NT2/D1 (cell line): ENCODE measurements at regions not wholly inside any gene's neighbourhood (a gene's known extent, or its start where the extent isn't known, plus 50 kb on each side); places are given as distances from the start of the nearest gene placed in this dataset.

ENCODE experiments used
- SUZ12 ChIP-seq: IDR thresholded peaks from 2 replicates; pipeline ENCODE4 v1.6.1; 2011; ENCODE audit not compliant: insufficient read length, insufficient read depth; ENCODE audit errors: extremely low read depth
- YY1 ChIP-seq: IDR thresholded peaks from 2 replicates; pipeline ENCODE4 v1.6.1; 2011; ENCODE audit not compliant: insufficient read length, insufficient read depth
- ZNF274 ChIP-seq: IDR thresholded peaks from 2 replicates; pipeline ENCODE4 v1.6.1; 2011; ENCODE audit warnings: mild to moderate bottlenecking, low read depth, low read length

GRCh38 chr17:79282294-79282693 lies 207.7 kb downstream of the ENGASE start:
- TF ChIP-seq ZNF274 (no peak), YY1 (no peak), SUZ12 (no peak)
